ENCODE measurements at regions not wholly inside any gene's neighbourhood (a gene's known extent, or its start where the extent isn't known, plus 50 kb on each side); places are given as distances from the start of the nearest gene placed in this dataset.

GRCh38 chrX:15960237-15960636 is 105.6 kb upstream of the AP1S2 start (continued):
- no peak for TF ChIP-seq USF1 (IDR thresholded peaks at IDR 0.05; ENCODE audit: borderline replicate concordance, low read depth)

GRCh38 chrX:15956681-15957080 is 102.1 kb upstream of the AP1S2 start:
- H2AFZ ChIP-seq (ENCODE audit: low read depth), result no peak overlapping the region

GRCh38 chrX:15953801-15954200 is 99.2 kb upstream of the AP1S2 start:
- no peaks in the 10 kb centered on the region for H3K4me1 ChIP-seq (ENCODE audit: control insufficient read depth in 1 of 2, insufficient read depth in 2 of 2, low read depth in 1 of 2, low read length in 1 of 2)
- POLR2A ChIA-PET, result no interaction called here
- H3F3A ChIP-seq (replicated peaks; ENCODE audit: insufficient read depth), result no peaks in the 10 kb centered on the region
- no peak for DNase-seq
- no peak overlapping the region for H3K9ac ChIP-seq
- no peak overlapping the region for H2AFZ ChIP-seq (ENCODE audit: low read depth)
- no peaks in the 10 kb centered on the region for H3K9me2 ChIP-seq
- whole genome bisulfite sequencing (ENCODE audit: low lambda C conversion rate), result 31% methylated on average over 2 of the region's 2 CpGs
- H3K9me3 ChIP-seq, result no peaks in the 10 kb centered on the region
- H3K36me3 ChIP-seq (replicated peaks in 1 of 2; ENCODE audit: control insufficient read depth in 1 of 2, insufficient read depth in 2 of 2, low read length in 1 of 2), result no peaks in the 10 kb centered on the region
- no peak overlapping the region for H3K27ac ChIP-seq (ENCODE audit: low read depth in 2 of 2, low read length in 1 of 2)
- CTCF ChIA-PET, result no interaction called here
- no peaks in the 10 kb centered on the region for H3K79me2 ChIP-seq (ENCODE audit: insufficient read depth)
- no peak overlapping the region for H3K4me2 ChIP-seq
- H3K27me3 ChIP-seq (ENCODE audit: insufficient read depth), result no peaks in the 10 kb centered on the region
- H3K4me3 ChIP-seq (ENCODE audit: low read depth in 2 of 2, low read length in 1 of 2), result no peak overlapping the region
- H4K20me1 ChIP-seq (ENCODE audit: insufficient read depth), result no peaks in the 10 kb centered on the region
- TF ChIP-seq MEF2A (IDR thresholded peaks at IDR 0.05; ENCODE audit: borderline replicate concordance, low read depth) (no peak), NRF1 (IDR thresholded peaks at IDR 0.05; ENCODE audit: low read depth, low read length) (no peak), MXI1 (IDR thresholded peaks at IDR 0.05; ENCODE audit: low read depth, low read length) (no peak), POLR2AphosphoS5 (IDR thresholded peaks at IDR 0.05; ENCODE audit: low read depth, low read length) (no peak), RFX5 (IDR thresholded peaks at IDR 0.05; ENCODE audit: low read length) (no peak), TEAD4 (IDR thresholded peaks at IDR 0.05; ENCODE audit: borderline replicate concordance, insufficient read depth) (no peak), RAD21 (IDR thresholded peaks at IDR 0.05; ENCODE audit: low read length) (no peak), USF1 (IDR thresholded peaks at IDR 0.05; ENCODE audit: borderline replicate concordance, low read depth) (no peak), FOSL2 (IDR thresholded peaks at IDR 0.05; ENCODE audit: borderline replicate concordance, low read depth) (no peak), IRF3 (IDR thresholded peaks at IDR 0.05; ENCODE audit: low read depth, low read length) (no peak)
- TF ChIP-seq, protein P1, sequence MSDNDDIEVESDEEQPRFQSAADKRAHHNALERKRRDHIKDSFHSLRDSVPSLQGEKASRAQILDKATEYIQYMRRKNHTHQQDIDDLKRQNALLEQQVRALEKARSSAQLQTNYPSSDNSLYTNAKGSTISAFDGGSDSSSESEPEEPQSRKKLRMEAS (IDR thresholded peaks at IDR 0.05; ENCODE audit: low read depth), result no peak

More at GRCh38 chrX:15956681-15957080, 102.1 kb upstream of the AP1S2 start:
- no peaks in the 10 kb centered on the region for H3K79me2 ChIP-seq (ENCODE audit: insufficient read depth)
- ChIA-PET CTCF (no interaction called here), POLR2A (no interaction called here)
- no peak overlapping the region for H3K27ac ChIP-seq (ENCODE audit: low read depth in 2 of 2, low read length in 1 of 2)
- no peaks in the 10 kb centered on the region for H3K9me2 ChIP-seq
- H3K4me3 ChIP-seq (ENCODE audit: low read depth in 2 of 2, low read length in 1 of 2), result no peak overlapping the region
- no peaks in the 10 kb centered on the region for H3K9me3 ChIP-seq
- H4K20me1 ChIP-seq (ENCODE audit: insufficient read depth), result no peaks in the 10 kb centered on the region
- WGBS (ENCODE audit: low lambda C conversion rate), result 39% methylated on average over 9 of the region's 9 CpGs
- H3K4me2 ChIP-seq, result no peak overlapping the region
- H3F3A ChIP-seq (replicated peaks; ENCODE audit: insufficient read depth), result no peaks in the 10 kb centered on the region
- H3K27me3 ChIP-seq (ENCODE audit: insufficient read depth), result no peaks in the 10 kb centered on the region
- no peaks in the 10 kb centered on the region for H3K4me1 ChIP-seq (ENCODE audit: control insufficient read depth in 1 of 2, insufficient read depth in 2 of 2, low read depth in 1 of 2, low read length in 1 of 2)
- no peaks in the 10 kb centered on the region for H3K36me3 ChIP-seq (replicated peaks in 1 of 2; ENCODE audit: control insufficient read depth in 1 of 2, insufficient read depth in 2 of 2, low read length in 1 of 2)
- no peak for DNase-seq
- TF ChIP-seq, protein P2, sequence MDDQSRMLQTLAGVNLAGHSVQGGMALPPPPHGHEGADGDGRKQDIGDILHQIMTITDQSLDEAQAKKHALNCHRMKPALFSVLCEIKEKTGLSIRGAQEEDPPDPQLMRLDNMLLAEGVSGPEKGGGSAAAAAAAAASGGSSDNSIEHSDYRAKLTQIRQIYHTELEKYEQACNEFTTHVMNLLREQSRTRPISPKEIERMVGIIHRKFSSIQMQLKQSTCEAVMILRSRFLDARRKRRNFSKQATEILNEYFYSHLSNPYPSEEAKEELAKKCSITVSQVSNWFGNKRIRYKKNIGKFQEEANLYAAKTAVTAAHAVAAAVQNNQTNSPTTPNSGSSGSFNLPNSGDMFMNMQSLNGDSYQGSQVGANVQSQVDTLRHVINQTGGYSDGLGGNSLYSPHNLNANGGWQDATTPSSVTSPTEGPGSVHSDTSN (IDR thresholded peaks at IDR 0.05), result peak; percentile 30; the same call in 1 of the 2 replicates
- TF ChIP-seq SIN3A (IDR thresholded peaks at IDR 0.05; ENCODE audit: borderline replicate concordance, low read depth, low read length) (no peak), POLR2AphosphoS5 (IDR thresholded peaks at IDR 0.05; ENCODE audit: low read depth, low read length) (no peak), FOXJ3 (CRISPR knock-in tag; IDR thresholded peaks at IDR 0.05) (no peak), JUND (IDR thresholded peaks at IDR 0.05) (0 out of 2 replicates have a peak, but pooled peaks have one; percentile 5), FOSL2 (IDR thresholded peaks at IDR 0.05; ENCODE audit: borderline replicate concordance, low read depth) (peak; percentile 58; the same call in 1 of the 2 replicates), RCOR1 (IDR thresholded peaks at IDR 0.05; ENCODE audit: low read length) (no peak), CTCF (IDR thresholded peaks at IDR 0.05) (no peak)
- TF ChIP-seq, protein P1 (IDR thresholded peaks at IDR 0.05; ENCODE audit: low read depth), result no peak
- H3K9ac ChIP-seq, result no peak overlapping the region
